ENCODE measurements at regions not wholly inside any gene's neighbourhood (a gene's known extent, or its start where the extent isn't known, plus 50 kb on each side); places are given as distances from the start of the nearest gene placed in this dataset.
"Not testable (repeated sequence)": the region's sequence is repeated elsewhere in the genome, so short reads cannot be mapped to it uniquely, and the experiment has no call there.

- no peak for ATAC-seq
- intact Hi-C loops (cut with DNase I, micrococcal nuclease) = no loop called here
- DNase-seq = no peak
Measured at GRCh38 chr7:68718097-68718551, 880.2 kb upstream of the AUTS2 start.

GRCh38 chr7:68720697-68721096 lies 877.6 kb upstream of the AUTS2 start:
- ATAC-seq = no peak
- no peak for DNase-seq
- intact Hi-C loops (cut with DNase I, micrococcal nuclease) = no loop called here

GRCh38 chr7:68722044-68722443 lies 876.2 kb upstream of the AUTS2 start:
- no peak for ATAC-seq
- intact Hi-C loops (cut with DNase I, micrococcal nuclease) = no loop called here
- no peak for DNase-seq

GRCh38 chr7:68724965-68725364 lies 873.3 kb upstream of the AUTS2 start:
- intact Hi-C loops (cut with DNase I, micrococcal nuclease) = no loop called here
- ATAC-seq = no peak
- DNase-seq = no peak

- intact Hi-C loops (cut with DNase I, micrococcal nuclease) = no loop called here
- ATAC-seq (no peak), DNase-seq (no peak)
Measured at GRCh38 chr7:68725843-68726785, 872.2 kb upstream of the AUTS2 start.

GRCh38 chr7:68728720-68729119 lies 869.6 kb upstream of the AUTS2 start:
- DNase-seq; intact Hi-C loops (cut with DNase I, micrococcal nuclease); ATAC-seq: not testable (repeated sequence)

- ATAC-seq = no peak
- no peak for DNase-seq
- intact Hi-C loops (cut with DNase I, micrococcal nuclease) = no loop called here
Measured at GRCh38 chr7:68729371-68729770, 868.9 kb upstream of the AUTS2 start.

- intact Hi-C loops (cut with DNase I, micrococcal nuclease) = no loop called here
- ATAC-seq (no peak), DNase-seq (no peak)
Measured at GRCh38 chr7:68730194-68730593, 868.1 kb upstream of the AUTS2 start.

- ATAC-seq (no peak), DNase-seq (no peak)
- intact Hi-C loops (cut with DNase I, micrococcal nuclease) = no loop called here
Measured at GRCh38 chr7:68730964-68731363, 867.3 kb upstream of the AUTS2 start.

- ATAC-seq = no peak
- intact Hi-C loops (cut with DNase I, micrococcal nuclease) = no loop called here
Measured at GRCh38 chr7:68733219-68734153, 864.8 kb upstream of the AUTS2 start.

GRCh38 chr7:68734431-68734830 lies 863.8 kb upstream of the AUTS2 start:
- intact Hi-C loops (cut with DNase I, micrococcal nuclease) = no loop called here
- DNase-seq = no peak
- no peak for ATAC-seq

More at GRCh38 chr7:68733219-68734153, 864.8 kb upstream of the AUTS2 start:
- DNase-seq = no peak

- intact Hi-C loops (cut with DNase I, micrococcal nuclease) = no loop called here
- DNase-seq (no peak), ATAC-seq (no peak)
Measured at GRCh38 chr7:68739306-68739705, 859.0 kb upstream of the AUTS2 start.

GRCh38 chr7:68744036-68744435 lies 854.2 kb upstream of the AUTS2 start:
- intact Hi-C loops (cut with DNase I, micrococcal nuclease) = no loop called here
- no peak for ATAC-seq

GRCh38 chr7:68748934-68749900 lies 849.1 kb upstream of the AUTS2 start:
- DNase-seq = no peak
- intact Hi-C loops (cut with DNase I, micrococcal nuclease) = no loop called here
- no peak for ATAC-seq

More at GRCh38 chr7:68744036-68744435, 854.2 kb upstream of the AUTS2 start:
- DNase-seq = no peak

- ATAC-seq = no peak
Measured at GRCh38 chr7:68752485-68753178, 845.6 kb upstream of the AUTS2 start.

GRCh38 chr7:68754414-68754813 lies 843.9 kb upstream of the AUTS2 start:
- no peak for ATAC-seq
- intact Hi-C loops (cut with DNase I, micrococcal nuclease) = no loop called here
- no peak for DNase-seq

More at GRCh38 chr7:68752485-68753178, 845.6 kb upstream of the AUTS2 start:
- DNase-seq = no peak
- intact Hi-C loops (cut with DNase I, micrococcal nuclease) = no loop called here

GRCh38 chr7:68756986-68757495 lies 841.2 kb upstream of the AUTS2 start:
- no peak for ATAC-seq
- intact Hi-C loops (cut with DNase I, micrococcal nuclease) = no loop called here
- DNase-seq = no peak

- intact Hi-C loops (cut with DNase I, micrococcal nuclease) = no loop called here
- DNase-seq = no peak
- ATAC-seq = no peak
Measured at GRCh38 chr7:68760556-68760955, 837.7 kb upstream of the AUTS2 start.
